SK-N-SH (cell line): ENCODE measurements at regions not wholly inside any gene's neighbourhood (a gene's known extent, or its start where the extent isn't known, plus 50 kb on each side); places are given as distances from the start of the nearest gene placed in this dataset.

ENCODE experiments used
- CTCF ChIP-seq: fragments of 200-600 bp; sonication (generic); IDR thresholded peaks from 2 replicates; pipeline ENCODE4 v1.6.1; 2017; ENCODE audit warnings: antibody characterized with exemption, mild to moderate bottlenecking, moderate library complexity
- EZH2phosphoT487 ChIP-seq: fragments of 200-600 bp; sonication (generic); IDR thresholded peaks from 2 replicates; pipeline ENCODE4 v1.6.1; 2017; ENCODE audit warnings: low read depth, mixed run types, mild to moderate bottlenecking, antibody characterized with exemption, moderate library complexity, borderline replicate concordance
- SIN3A ChIP-seq: IDR thresholded peaks from 2 replicates; pipeline ENCODE4 v1.6.1; 2012; ENCODE audit warnings: low read depth, mild to moderate bottlenecking, low read length, moderate library complexity, borderline replicate concordance
- TEAD4 ChIP-seq: IDR thresholded peaks from 2 replicates; pipeline ENCODE4 v1.4.0; 2012; ENCODE audit warnings: mild to moderate bottlenecking, borderline replicate concordance; ENCODE audit not compliant: insufficient read depth

- no peak for TF ChIP-seq SIN3A
- no peak for TF ChIP-seq TEAD4
- TF ChIP-seq CTCF: no peak
- no peak for TF ChIP-seq EZH2phosphoT487
Measured at GRCh38 chr9:60545878-60546385, 368.3 kb upstream of the SPATA31A5 start.
